CD4-positive, alpha-beta T cell (primary cell): ENCODE measurements at regions not wholly inside any gene's neighbourhood (a gene's known extent, or its start where the extent isn't known, plus 50 kb on each side); places are given as distances from the start of the nearest gene placed in this dataset.

Source experiments
- ATAC-seq: fragments of 200-7000 bp; cut with Tn5 transposase; one replicate; pipeline ENCODE4 v1.10.0; 2022; ENCODE audit warnings: mild to moderate bottlenecking; ENCODE audit not compliant: poor library complexity
- CTCF ChIA-PET: fragments of 350-600 bp; sonication (Branson Sonifier 250); formaldehyde crosslinking; loops from one replicate; lab custom pipeline; 2021; ENCODE audit warnings: antibody characterized with exemption, inconsistent platforms; lab: Charles Lee
- POLR2A ChIA-PET: fragments of 350-600 bp; sonication (Branson Sonifier 250); formaldehyde crosslinking; loops from one replicate; lab custom pipeline; 2021; ENCODE audit warnings: antibody characterized with exemption, inconsistent platforms; lab: Charles Lee
- DNase-seq, 14 experiments: peaks; one replicate each; pipeline ENCODE4 v3.0.0-alpha.2; 2013 to 2020; ENCODE audit warnings: mixed read lengths in 2 of 14
- H3K27ac ChIP-seq, 2 donors: one replicate each; pipeline versions ENCODE4 v1.5.1 to v1.7.0; 2013; ENCODE audit warnings: low read length in 2 of 2, low read depth in 1 of 2, mild to moderate bottlenecking in 1 of 2
- H3K27me3 ChIP-seq, 2 experiments: 1 replicate in 1 of 2; 2 replicates in 1 of 2; pipeline versions ENCODE4 v1.6.1 to v1.7.0; 2013; ENCODE audit warnings: low read length in 2 of 2, control low read depth in 1 of 2, mild to moderate bottlenecking in 1 of 2, moderate library complexity in 1 of 2; ENCODE audit not compliant: insufficient read depth in 2 of 2, control insufficient read depth in 1 of 2
- H3K36me3 ChIP-seq: one replicate; pipeline ENCODE4 v1.6.1; 2013; ENCODE audit warnings: low read length, control low read depth; ENCODE audit not compliant: insufficient read depth
- H3K4me1 ChIP-seq: one replicate; pipeline ENCODE4 v1.6.1; 2013; ENCODE audit warnings: low read length, control low read depth; ENCODE audit not compliant: insufficient read depth
- H3K4me3 ChIP-seq: one replicate; pipeline ENCODE4 v1.5.1; 2013; ENCODE audit warnings: mild to moderate bottlenecking, low read length, moderate library complexity
- H3K9me3 ChIP-seq, 2 experiments: 1 replicate in 1 of 2; 2 replicates in 1 of 2; pipeline versions ENCODE4 v1.6.1 to v1.7.0; 2013; ENCODE audit warnings: low read length in 2 of 2, mild to moderate bottlenecking in 2 of 2, control low read depth in 1 of 2, moderate library complexity in 1 of 2; ENCODE audit not compliant: control insufficient read depth in 1 of 2, insufficient read depth in 1 of 2
- H3K27ac Mint-ChIP-seq: one replicate; pipeline ENCODE4 v1.8.0; 2020; ENCODE audit warnings: mixed read lengths
- H3K27me3 Mint-ChIP-seq: one replicate; pipeline ENCODE4 v1.8.0; 2021; ENCODE audit warnings: mixed read lengths
- H3K36me3 Mint-ChIP-seq: one replicate; pipeline ENCODE4 v1.8.0; 2021; ENCODE audit warnings: low read depth, mixed read lengths
- H3K4me1 Mint-ChIP-seq: one replicate; pipeline ENCODE4 v1.8.0; 2021; ENCODE audit warnings: low read depth, mixed read lengths
- H3K4me3 Mint-ChIP-seq: one replicate; pipeline ENCODE4 v1.8.0; 2020; ENCODE audit warnings: mild to moderate bottlenecking, mixed read lengths
- H3K9me3 Mint-ChIP-seq: one replicate; pipeline ENCODE4 v1.8.0; 2020; ENCODE audit warnings: mixed read lengths
- intact Hi-C, 2 experiments: fragments of 100-400 bp; cut with DNase I in 1 of 2; cut with micrococcal nuclease in 1 of 2; formaldehyde crosslinking; loops; one replicate each; pipeline versions ENCODE4 v1.15.1 to v1.9.0; 2023 to 2025; cut with DNase I, micrococcal nuclease
- TF ChIP-seq, protein P1 (sequence below): fragments of 200-600 bp; IDR thresholded peaks from one replicate; pipeline ENCODE4 v1.8.0; 2022; ENCODE audit warnings: antibody characterized with exemption, mild to moderate bottlenecking

DNA sequence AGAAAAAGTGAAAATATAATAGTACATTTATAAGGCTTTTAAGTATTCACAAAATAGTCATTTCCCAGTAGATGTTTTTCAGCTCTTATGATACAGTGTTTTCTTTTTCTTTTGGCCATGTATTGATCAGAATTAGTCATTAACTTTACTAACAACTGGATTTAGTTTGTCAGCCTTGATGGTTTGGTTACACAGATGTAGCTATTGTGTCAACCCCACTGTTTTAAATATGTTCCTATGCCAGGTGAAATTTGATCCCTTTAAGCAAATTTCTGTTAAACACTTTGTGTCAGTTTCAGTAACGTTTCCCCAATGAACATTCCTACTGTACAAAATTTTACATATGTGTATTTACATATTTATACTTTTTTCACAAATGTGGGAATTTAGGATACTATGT, 261.5 kb upstream of the STARD13 start:
- Histone ChIP-seq H3K9me3 (no peaks in the 10 kb centered on the region), H3K27ac (no peak overlapping the region), H3K4me3 (no peak overlapping the region), H3K36me3 (no peaks in the 10 kb centered on the region), H3K27me3 (no peaks in the 10 kb centered on the region), H3K4me1 (peaks cover 20% of the 10 kb centered on the region)
- no peak overlapping the region for H3K27ac Mint-ChIP-seq
- ChIA-PET CTCF (no interaction called here), POLR2A (no interaction called here)
- no peaks in the 10 kb centered on the region for H3K27me3 Mint-ChIP-seq
- no peak for ATAC-seq
- H3K36me3 Mint-ChIP-seq = peaks cover 10% of the 10 kb centered on the region
- H3K9me3 Mint-ChIP-seq = no peaks in the 10 kb centered on the region
- no peak for DNase-seq
- H3K4me1 Mint-ChIP-seq = peaks cover 31% of the 10 kb centered on the region
- TF ChIP-seq, protein P1, sequence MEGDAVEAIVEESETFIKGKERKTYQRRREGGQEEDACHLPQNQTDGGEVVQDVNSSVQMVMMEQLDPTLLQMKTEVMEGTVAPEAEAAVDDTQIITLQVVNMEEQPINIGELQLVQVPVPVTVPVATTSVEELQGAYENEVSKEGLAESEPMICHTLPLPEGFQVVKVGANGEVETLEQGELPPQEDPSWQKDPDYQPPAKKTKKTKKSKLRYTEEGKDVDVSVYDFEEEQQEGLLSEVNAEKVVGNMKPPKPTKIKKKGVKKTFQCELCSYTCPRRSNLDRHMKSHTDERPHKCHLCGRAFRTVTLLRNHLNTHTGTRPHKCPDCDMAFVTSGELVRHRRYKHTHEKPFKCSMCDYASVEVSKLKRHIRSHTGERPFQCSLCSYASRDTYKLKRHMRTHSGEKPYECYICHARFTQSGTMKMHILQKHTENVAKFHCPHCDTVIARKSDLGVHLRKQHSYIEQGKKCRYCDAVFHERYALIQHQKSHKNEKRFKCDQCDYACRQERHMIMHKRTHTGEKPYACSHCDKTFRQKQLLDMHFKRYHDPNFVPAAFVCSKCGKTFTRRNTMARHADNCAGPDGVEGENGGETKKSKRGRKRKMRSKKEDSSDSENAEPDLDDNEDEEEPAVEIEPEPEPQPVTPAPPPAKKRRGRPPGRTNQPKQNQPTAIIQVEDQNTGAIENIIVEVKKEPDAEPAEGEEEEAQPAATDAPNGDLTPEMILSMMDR = no peak
- no peak overlapping the region for H3K4me3 Mint-ChIP-seq
- intact Hi-C loops = loop anchor here in 1 of 2 experiments (5.0 to 10.0 kb wide), 2 partner anchors 175 to 1398 kb away; partner anchors contain the start of gene NBEA

DNA sequence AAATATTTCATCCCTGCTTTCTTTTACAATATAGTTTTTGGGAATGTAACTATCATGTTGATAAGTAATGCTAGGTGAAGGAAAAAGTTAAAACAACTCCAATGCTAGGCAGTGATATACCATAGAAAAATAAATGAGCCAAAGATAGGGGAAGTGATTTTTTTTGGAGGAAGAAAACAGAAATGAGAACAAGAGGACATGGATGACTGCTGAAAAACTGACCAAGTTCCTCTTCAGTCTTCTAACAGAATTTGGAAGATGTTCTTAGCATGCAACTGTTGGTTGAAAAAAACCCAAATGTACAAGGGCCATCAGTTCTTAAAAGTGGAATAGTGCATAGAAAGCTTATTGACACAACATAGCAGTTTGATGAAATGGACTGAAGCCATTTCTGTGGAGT, 262.5 kb upstream of the STARD13 start:
- Histone ChIP-seq H3K4me1 (peaks cover 20% of the 10 kb centered on the region), H3K9me3 (no peaks in the 10 kb centered on the region), H3K4me3 (no peak overlapping the region), H3K27me3 (no peaks in the 10 kb centered on the region), H3K36me3 (no peaks in the 10 kb centered on the region), H3K27ac (no peak overlapping the region)
- Mint-ChIP-seq H3K9me3 (no peaks in the 10 kb centered on the region), H3K4me1 (peaks cover 21% of the 10 kb centered on the region), H3K36me3 (peaks cover 2% of the 10 kb centered on the region), H3K27ac (no peak overlapping the region), H3K4me3 (no peak overlapping the region), H3K27me3 (no peaks in the 10 kb centered on the region)
- intact Hi-C loops = loop anchor here in 1 of 2 experiments (5.0 to 10.0 kb wide), 2 partner anchors 174 to 1397 kb away; partner anchors contain the start of gene NBEA
- POLR2A ChIA-PET = no interaction called here
- DNase-seq (no peak), ATAC-seq (no peak)
- CTCF ChIA-PET = no interaction called here
- TF ChIP-seq, protein P1 = no peak

- TF ChIP-seq, protein P1 = no peak
- no peak overlapping the region for H3K27ac Mint-ChIP-seq
- ATAC-seq = no peak
- DNase-seq = no peak
- H3K27me3 Mint-ChIP-seq = no peaks in the 10 kb centered on the region
- ChIA-PET POLR2A (no interaction called here), CTCF (no interaction called here)
- intact Hi-C loops = no loop called here
- H3K36me3 ChIP-seq = no peaks in the 10 kb centered on the region
- H3K36me3 Mint-ChIP-seq = no peaks in the 10 kb centered on the region
- no peaks in the 10 kb centered on the region for H3K9me3 Mint-ChIP-seq
- H3K9me3 ChIP-seq = no peaks in the 10 kb centered on the region
- no peak overlapping the region for H3K4me3 Mint-ChIP-seq
- H3K4me1 Mint-ChIP-seq = peaks cover 6% of the 10 kb centered on the region
- no peaks in the 10 kb centered on the region for H3K27me3 ChIP-seq
- peaks cover 3% of the 10 kb centered on the region for H3K4me1 ChIP-seq
- no peak overlapping the region for H3K27ac ChIP-seq
- H3K4me3 ChIP-seq = no peak overlapping the region
Observed at GRCh38 chr13:33550276-33550675, 264.7 kb upstream of the STARD13 start.
